Occipital lobe (tissue), 1 donor: ENCODE measurements at regions not wholly inside any gene's neighbourhood (a gene's known extent, or its start where the extent isn't known, plus 50 kb on each side); places are given as distances from the start of the nearest gene placed in this dataset.

Experiments
- DNase-seq: peaks from one replicate; lab custom pipeline; 2025; lab: John Stamatoyannopoulos, UW

DNA sequence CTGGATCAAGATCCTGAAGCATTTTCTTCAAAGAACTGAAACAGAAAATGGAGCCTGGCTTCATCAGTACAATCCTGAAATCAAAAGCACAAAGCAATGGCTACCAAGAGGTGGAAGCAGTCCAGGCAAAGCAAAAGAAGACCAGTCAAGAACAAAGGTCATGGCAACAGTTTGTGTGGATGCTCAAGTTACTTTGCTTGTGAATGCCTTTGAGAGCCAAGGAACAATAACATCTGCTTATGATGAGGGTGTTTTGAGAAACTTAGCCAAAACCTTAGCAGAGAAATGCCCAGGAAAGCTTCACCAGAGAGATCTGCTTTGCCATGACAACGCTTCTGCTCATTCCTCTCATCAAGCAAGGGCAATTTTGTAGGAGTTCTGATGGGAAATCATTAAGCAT is 723.1 kb downstream of the TMEM182 start:
- DNase-seq, result no peak

GRCh38 chr2:103496850-103497249 is 735.0 kb downstream of the TMEM182 start:
- no peak for DNase-seq

DNA sequence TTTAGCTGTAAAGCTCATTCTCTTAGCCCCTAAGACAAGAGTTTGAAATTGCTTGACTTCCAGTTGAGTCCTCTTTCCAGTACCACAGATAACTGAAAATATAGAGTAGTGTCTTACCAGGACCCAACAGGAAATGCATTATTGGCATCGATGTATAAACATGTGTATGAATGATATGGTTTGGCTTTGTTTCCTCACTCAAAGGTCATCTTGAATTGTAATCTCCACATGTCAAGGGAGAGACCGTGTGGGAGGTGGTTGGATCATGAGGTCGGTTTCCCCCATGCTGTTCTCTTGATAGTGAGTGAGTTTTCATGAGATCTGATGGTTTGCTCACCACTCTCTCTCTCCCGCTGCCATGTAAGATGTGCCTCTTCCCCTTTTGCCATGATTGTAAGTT is 745.0 kb downstream of the TMEM182 start:
- DNase-seq, result no peak

DNA sequence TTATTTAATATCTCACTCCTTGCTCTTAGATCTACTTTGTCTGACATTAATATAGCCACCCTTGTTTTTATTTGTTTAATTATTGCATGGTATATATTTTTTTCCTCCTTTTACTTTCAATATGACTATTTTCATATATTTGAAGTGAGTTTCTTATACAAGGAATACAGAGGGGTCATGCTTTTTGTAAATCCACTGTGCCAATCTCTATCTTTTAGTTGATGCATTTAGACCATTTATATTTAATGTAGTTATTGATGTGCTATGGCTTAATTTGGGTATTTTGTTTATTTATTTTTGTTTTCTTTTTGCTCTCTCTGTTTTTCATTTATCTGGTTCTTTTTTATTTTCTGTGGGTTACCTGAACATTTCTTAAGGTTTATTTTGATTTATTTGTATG is 750.6 kb downstream of the TMEM182 start:
- no peak for DNase-seq

- no peak for DNase-seq
These were observed 758.7 kb downstream of the TMEM182 start for GRCh38 chr2:103520547-103520946.

GRCh38 chr2:103525756-103526155 is 763.9 kb downstream of the TMEM182 start:
- DNase-seq, result no peak

- DNase-seq, result no peak
These were observed 764.9 kb downstream of the TMEM182 start for GRCh38 chr2:103526757-103527156.

GRCh38 chr2:103527278-103527677 is 765.4 kb downstream of the TMEM182 start:
- no peak for DNase-seq

GRCh38 chr2:103529798-103530502 is 768.1 kb downstream of the TMEM182 start:
- no peak for DNase-seq

GRCh38 chr2:103552775-103553174 is 790.9 kb downstream of the TMEM182 start:
- DNase-seq, result no peak

- DNase-seq, result no peak
These were observed 833.0 kb downstream of the TMEM182 start for GRCh38 chr2:103594823-103595222.

- DNase-seq, result no peak
These were observed 843.4 kb downstream of the TMEM182 start for GRCh38 chr2:103605071-103605780.

- no peak for DNase-seq
These were observed 853.8 kb downstream of the TMEM182 start for GRCh38 chr2:103615611-103616105.

- DNase-seq, result no peak
These were observed 855.1 kb downstream of the TMEM182 start for GRCh38 chr2:103616891-103617290.

- DNase-seq, result no peak
These were observed 856.3 kb downstream of the TMEM182 start for GRCh38 chr2:103618112-103618511.

GRCh38 chr2:103627301-103627700 is 865.5 kb downstream of the TMEM182 start:
- DNase-seq, result no peak

DNA sequence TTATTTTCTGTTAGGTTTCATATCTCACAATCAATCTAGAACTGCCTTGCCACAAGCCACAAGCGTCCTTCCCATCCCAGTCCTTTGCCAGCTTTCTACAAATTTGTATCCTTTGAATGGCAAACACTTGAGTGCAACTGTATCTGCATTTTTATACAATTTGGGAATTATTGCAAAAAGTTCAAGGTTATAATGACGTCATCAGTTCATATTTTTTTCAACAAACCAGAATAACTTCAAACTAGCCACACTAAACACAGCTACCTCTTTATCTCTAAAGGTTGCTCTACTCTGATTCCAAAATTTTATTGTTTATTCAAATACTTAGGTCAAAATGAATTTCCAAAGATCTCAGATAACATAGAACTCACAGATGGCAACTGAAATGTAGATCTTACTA is 877.1 kb downstream of the TMEM182 start:
- no peak for DNase-seq

DNA sequence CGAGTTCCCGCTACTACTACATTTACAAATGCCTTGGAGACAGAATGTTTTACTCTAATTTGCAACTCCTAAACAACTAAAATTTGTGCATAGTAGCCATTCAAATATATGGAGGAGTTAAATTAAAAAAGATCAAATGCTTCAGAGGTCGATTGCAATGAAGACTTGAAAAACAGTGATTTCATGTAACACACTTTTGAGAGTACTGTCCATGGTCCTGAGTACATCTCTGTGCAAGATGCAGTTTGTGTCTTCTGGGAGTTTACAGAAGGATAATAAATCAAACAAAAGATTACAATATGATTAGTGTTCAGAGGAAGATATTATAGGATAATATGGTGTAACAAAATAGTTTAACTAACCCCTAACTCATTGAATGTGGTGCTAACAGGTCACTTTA is 894.7 kb downstream of the TMEM182 start:
- no peak for DNase-seq

- DNase-seq, result no peak
These were observed 898.7 kb downstream of the TMEM182 start for GRCh38 chr2:103660519-103660918.

- no peak for DNase-seq
These were observed 899.1 kb downstream of the TMEM182 start for GRCh38 chr2:103660947-103661346.

GRCh38 chr2:103664690-103665089 is 902.9 kb downstream of the TMEM182 start:
- DNase-seq, result no peak

GRCh38 chr2:103667335-103667884 is 905.6 kb downstream of the TMEM182 start:
- DNase-seq, result no peak

DNA sequence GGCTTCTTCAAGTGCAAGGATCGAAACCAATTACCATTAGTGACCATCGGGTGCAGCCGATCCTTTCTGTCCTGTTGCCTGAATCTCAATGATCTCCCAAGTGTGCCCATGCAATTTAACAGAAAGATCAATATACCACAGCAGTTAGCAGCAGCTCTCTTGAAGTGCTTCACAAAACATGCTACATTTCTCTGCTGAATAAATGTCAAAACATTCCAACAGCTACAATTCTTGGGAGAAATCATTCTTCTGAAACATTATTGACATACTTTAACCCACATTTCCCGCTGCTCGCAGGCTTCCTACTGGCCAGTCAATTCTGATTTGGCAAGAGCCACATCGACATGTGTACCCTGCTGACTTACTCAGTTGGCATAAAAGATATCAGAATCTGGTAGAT is 907.7 kb downstream of the TMEM182 start:
- DNase-seq, result no peak
